ENCODE measurements at regions not wholly inside any gene's neighbourhood (a gene's known extent, or its start where the extent isn't known, plus 50 kb on each side); places are given as distances from the start of the nearest gene placed in this dataset.

- no peak for TF ChIP-seq CTCF (IDR thresholded peaks at IDR 0.05; ENCODE audit: insufficient read depth, low read length, poor library complexity, severe bottlenecking)
- no peaks in the 10 kb centered on the region for H3K36me3 ChIP-seq (ENCODE audit: control insufficient read depth, insufficient read depth, low read length)
- DNase-seq (ENCODE audit: extremely low read depth, insufficient read length), result no peak
- H3K4me3 ChIP-seq (replicated peaks; ENCODE audit: low read depth, low read length), result no peak overlapping the region
- no peaks in the 10 kb centered on the region for H3K27me3 ChIP-seq (replicated peaks; ENCODE audit: control insufficient read depth, insufficient read depth, low read length)
Observed at GRCh38 chr7:81560708-81561107, 209.1 kb downstream of the HGF start.

- DNase-seq (ENCODE audit: extremely low read depth, insufficient read length), result no peak
- no peak for TF ChIP-seq CTCF (IDR thresholded peaks at IDR 0.05; ENCODE audit: insufficient read depth, low read length, poor library complexity, severe bottlenecking)
- H3K27me3 ChIP-seq (replicated peaks; ENCODE audit: control insufficient read depth, insufficient read depth, low read length), result no peaks in the 10 kb centered on the region
- H3K4me3 ChIP-seq (replicated peaks; ENCODE audit: low read depth, low read length), result no peak overlapping the region
- H3K36me3 ChIP-seq (ENCODE audit: control insufficient read depth, insufficient read depth, low read length), result no peaks in the 10 kb centered on the region
Observed at GRCh38 chr7:81549484-81550016, 220.3 kb downstream of the HGF start.

- H3K4me3 ChIP-seq (replicated peaks; ENCODE audit: low read depth, low read length), result no peak overlapping the region
- H3K27me3 ChIP-seq (replicated peaks; ENCODE audit: control insufficient read depth, insufficient read depth, low read length), result no peaks in the 10 kb centered on the region
- no peak for DNase-seq (ENCODE audit: extremely low read depth, insufficient read length)
- no peak for TF ChIP-seq CTCF (IDR thresholded peaks at IDR 0.05; ENCODE audit: insufficient read depth, low read length, poor library complexity, severe bottlenecking)
- no peaks in the 10 kb centered on the region for H3K36me3 ChIP-seq (ENCODE audit: control insufficient read depth, insufficient read depth, low read length)
Observed at GRCh38 chr7:81534996-81535395, 234.9 kb downstream of the HGF start.

- no peaks in the 10 kb centered on the region for H3K36me3 ChIP-seq (ENCODE audit: control insufficient read depth, insufficient read depth, low read length)
- no peak for DNase-seq (ENCODE audit: extremely low read depth, insufficient read length)
- TF ChIP-seq CTCF (IDR thresholded peaks at IDR 0.05; ENCODE audit: insufficient read depth, low read length, poor library complexity, severe bottlenecking), result no peak
- no peaks in the 10 kb centered on the region for H3K27me3 ChIP-seq (replicated peaks; ENCODE audit: control insufficient read depth, insufficient read depth, low read length)
- no peak overlapping the region for H3K4me3 ChIP-seq (replicated peaks; ENCODE audit: low read depth, low read length)
Observed at GRCh38 chr7:81534446-81534845, 235.4 kb downstream of the HGF start.

- no peak for DNase-seq (ENCODE audit: extremely low read depth, insufficient read length)
- H3K27me3 ChIP-seq (replicated peaks; ENCODE audit: control insufficient read depth, insufficient read depth, low read length), result no peaks in the 10 kb centered on the region
- TF ChIP-seq CTCF (IDR thresholded peaks at IDR 0.05; ENCODE audit: insufficient read depth, low read length, poor library complexity, severe bottlenecking), result no peak
- H3K4me3 ChIP-seq (replicated peaks; ENCODE audit: low read depth, low read length), result no peak overlapping the region
- H3K36me3 ChIP-seq (ENCODE audit: control insufficient read depth, insufficient read depth, low read length), result no peaks in the 10 kb centered on the region
Observed at GRCh38 chr7:81533931-81534330, 235.9 kb downstream of the HGF start.

GRCh38 chr7:81533426-81533825 lies 236.4 kb downstream of the HGF start:
- no peak for TF ChIP-seq CTCF (IDR thresholded peaks at IDR 0.05; ENCODE audit: insufficient read depth, low read length, poor library complexity, severe bottlenecking)
- Histone ChIP-seq H3K36me3 (ENCODE audit: control insufficient read depth, insufficient read depth, low read length) (no peaks in the 10 kb centered on the region), H3K4me3 (replicated peaks; ENCODE audit: low read depth, low read length) (no peak overlapping the region), H3K27me3 (replicated peaks; ENCODE audit: control insufficient read depth, insufficient read depth, low read length) (no peaks in the 10 kb centered on the region)
- DNase-seq (ENCODE audit: extremely low read depth, insufficient read length), result no peak

All from GM06990 (cell line).